ENCODE measurements at regions not wholly inside any gene's neighbourhood (a gene's known extent, or its start where the extent isn't known, plus 50 kb on each side); places are given as distances from the start of the nearest gene placed in this dataset.
A peak's percentile ranks its signal among the peaks of the same experiment; 100 is the strongest.

DNA sequence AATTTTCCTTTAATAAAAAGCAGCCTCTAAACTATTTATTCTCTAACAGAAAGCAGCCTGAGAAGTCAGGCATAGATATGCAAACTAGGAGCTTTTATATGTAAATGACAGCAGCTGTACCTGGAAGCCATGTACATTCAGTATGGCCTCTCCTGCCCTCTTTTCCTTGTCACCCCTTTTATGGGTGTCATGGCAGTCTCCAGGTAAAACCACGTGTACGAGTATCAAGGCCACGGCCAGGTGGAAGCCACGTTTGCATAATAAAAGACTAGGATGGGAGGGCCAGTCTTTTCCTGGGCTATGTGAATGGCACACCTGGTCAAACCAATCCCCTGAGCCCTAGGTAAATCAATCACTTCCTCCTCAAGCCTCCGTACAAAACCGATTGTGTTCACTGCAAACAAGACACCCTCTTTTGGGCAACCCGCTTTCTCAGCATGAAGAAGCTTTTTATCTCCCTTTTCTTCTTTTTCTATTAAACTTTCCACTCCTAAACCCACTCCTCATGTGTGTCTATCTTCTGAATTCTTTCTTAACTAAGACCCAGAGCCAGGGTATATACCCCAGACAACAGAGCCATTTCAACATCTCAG, 419.5 kb upstream of the CTNND2 start:
- DNase-seq (ENCODE audit: low read depth in 4 of 4, low spot score in 2 of 4), result no peak

DNA sequence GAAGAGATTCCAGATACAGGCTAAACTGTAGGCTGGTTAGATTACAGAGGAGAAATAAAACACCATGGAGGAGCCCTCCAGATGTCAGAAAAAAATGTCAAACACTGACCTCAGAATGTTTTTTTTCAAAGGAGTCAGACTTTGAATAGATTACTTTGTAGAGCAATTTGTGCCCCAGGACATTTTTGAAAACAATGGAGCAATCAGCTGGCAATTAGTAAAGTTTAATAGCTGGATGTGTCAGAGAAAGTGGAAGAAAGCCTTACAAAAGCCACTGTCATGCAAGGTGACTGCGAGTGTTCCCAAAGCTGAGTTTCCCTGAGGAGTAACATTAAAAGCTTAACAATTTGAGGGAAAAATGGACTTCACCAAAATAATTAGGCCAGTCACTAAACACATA, 417.8 kb upstream of the CTNND2 start:
- DNase-seq (ENCODE audit: low read depth in 4 of 4, low spot score in 2 of 4), result no peak

DNA sequence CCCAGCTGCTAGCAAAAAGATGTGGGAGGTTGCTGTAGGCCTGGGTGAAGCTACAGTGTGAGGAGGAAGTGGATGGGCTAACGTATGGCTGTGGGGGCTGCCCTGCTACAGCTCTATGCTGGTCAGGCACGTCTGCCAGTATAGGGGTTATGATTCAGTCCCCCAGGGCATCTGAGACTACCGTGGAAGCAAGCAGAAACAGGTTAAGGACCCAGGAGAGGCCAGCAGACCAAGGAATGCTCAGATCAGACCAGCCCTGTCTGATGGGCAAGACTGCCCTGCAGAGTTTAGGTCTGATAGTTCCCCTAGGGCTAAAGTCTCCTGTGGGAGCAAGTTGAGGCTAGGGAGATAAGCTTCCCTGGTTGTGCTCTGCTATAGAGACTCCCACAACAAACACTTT, 416.1 kb upstream of the CTNND2 start:
- DNase-seq (ENCODE audit: low read depth in 4 of 4, low spot score in 2 of 4), result no peak

DNA sequence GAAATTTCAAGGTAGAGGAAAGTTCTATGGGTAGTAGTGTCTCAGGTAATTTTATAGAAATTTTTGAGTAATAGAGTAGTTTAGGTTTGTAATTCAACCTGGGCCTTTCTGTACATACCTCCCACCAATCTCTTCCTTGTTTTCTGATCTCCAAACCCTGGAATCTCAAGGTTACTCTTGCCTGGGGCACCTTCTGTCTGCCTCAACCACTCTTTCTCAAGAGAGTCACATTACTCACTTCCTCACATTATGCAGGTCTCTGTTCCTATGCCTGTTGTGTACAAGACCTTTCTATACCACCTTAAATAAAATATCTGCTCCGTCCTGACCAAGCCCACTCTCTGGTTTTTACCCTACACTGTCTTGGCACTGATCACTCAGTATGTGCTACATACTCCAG, 412.6 kb upstream of the CTNND2 start:
- no peak for DNase-seq (ENCODE audit: low read depth in 4 of 4, low spot score in 2 of 4)

DNA sequence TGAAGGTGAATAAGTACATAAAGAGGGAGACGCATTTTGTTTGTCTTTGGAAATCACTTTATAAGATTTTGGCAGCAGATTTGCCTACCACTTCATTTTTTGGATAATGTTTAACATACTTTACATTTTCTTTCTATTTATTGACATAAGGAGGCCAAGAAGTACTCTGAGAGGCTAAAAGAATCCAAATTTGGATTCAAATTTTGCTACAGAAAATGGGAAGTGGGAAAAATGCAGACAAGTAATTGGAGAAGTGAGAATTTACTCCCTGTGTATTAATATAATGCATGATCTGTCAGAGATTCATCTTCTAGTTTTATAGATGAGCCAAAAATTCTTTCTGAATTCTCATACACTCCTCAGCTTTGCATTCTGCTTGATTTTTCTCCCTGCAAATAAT, 411.2 kb upstream of the CTNND2 start:
- no peak for DNase-seq (ENCODE audit: low read depth in 4 of 4, low spot score in 2 of 4)

DNA sequence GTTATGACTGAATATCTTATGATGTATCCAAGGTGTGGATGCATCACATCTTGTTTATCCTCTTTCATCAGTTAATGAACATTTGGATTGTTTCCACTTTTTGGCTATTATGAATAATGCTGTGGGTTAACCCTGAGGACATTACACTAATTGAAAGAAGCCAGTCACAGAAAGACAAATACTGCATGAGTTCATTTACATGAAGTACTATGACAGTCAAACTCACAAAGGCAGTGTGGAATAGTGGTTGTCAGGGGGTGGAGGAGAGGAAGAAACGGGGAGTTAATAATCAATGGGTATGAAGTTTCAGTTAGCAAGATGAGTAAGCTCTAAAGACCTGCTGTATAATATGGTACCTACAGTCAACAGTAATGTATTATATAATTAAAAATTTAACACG, 409.4 kb upstream of the CTNND2 start:
- no peak for DNase-seq (ENCODE audit: low read depth in 4 of 4, low spot score in 2 of 4)

DNA sequence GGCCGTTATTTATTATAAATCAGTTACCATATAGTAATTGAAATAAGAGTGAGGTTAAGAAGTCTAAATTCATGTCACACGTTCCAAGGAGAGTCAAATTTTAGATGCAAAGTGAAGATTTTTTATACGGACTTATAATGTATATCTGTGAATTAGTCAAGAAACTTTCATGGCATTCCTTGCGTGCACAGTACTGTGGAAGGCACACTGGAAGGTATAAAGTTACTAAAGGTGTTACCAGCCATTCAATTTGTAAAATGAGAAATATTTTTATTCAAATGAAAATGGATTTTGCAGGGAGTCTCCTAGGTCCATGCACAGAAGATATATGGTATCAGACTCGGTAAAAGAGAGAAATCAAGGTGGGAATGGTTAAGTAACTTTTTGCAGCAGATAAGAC, 408.1 kb upstream of the CTNND2 start:
- no peak for DNase-seq (ENCODE audit: low read depth in 4 of 4, low spot score in 2 of 4)

DNA sequence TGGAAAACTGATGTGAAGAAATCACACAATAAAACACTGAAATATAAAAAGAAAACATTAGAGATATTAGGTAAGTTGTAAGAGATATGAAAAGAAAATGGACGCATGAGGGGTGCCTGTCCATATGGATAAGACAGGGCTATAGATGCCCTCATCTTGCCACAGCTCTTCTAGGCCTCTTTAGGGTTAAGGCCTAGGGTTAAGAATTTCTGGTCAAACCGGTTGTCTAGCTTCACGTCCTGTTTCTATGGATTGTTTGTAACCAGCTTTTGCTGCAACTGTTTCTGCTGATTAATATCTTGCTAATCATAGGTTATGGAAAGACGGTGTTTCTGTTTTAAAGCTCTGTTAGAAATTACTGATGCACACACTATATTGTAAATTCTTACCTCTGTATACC, 389.9 kb upstream of the CTNND2 start:
- no peak for DNase-seq (ENCODE audit: low read depth in 4 of 4, low spot score in 2 of 4)

DNA sequence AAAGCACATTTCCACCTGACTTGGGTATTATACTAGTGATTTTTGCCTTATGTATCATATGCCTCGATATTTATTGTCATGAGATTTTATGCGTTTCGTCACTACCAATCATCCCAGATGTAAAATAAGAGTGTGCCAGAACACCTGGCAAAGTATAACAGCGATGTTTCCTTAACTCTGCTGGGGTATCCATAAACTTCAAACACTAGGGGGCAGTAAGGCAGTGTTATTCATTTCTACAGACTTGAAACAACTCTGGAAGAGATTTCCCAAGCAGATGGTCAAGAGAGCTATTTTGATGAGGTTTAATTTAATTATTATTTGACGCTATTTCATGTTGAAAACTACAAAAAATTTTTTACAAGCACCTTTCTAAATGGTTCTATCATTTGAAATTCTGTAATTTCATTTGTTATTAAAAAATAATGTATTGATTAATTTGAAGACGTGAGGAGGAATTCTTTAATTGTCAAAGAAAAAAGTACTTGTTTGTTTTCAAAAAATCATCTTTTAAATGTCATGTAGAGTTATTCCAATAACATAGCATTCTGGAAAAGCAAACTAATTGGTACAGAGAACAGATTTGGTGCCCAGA, 388.5 kb upstream of the CTNND2 start:
- peak in 1 of 4 donors; percentile 2 for DNase-seq (ENCODE audit: low read depth in 4 of 4, low spot score in 2 of 4)

DNA sequence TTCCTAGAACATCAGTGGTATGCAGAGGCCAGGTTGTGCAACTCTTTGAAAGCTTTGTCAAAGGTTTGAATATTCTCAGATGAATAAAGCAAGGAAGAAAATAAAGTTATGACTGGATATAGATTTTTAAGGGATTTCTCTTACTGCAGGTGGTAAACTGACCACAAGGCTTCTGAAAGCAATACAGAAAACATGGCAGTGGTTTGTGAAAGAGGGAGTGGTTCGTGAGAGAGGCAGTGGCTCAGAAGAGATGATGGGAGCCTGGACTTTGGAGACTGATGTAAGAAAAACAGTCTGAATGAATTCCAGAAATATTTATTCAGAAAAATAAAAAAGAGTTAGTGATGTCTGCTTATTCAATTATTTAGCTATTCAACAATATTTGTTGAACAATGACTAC, 380.4 kb upstream of the CTNND2 start:
- no peak for DNase-seq (ENCODE audit: low read depth in 4 of 4, low spot score in 2 of 4)

DNA sequence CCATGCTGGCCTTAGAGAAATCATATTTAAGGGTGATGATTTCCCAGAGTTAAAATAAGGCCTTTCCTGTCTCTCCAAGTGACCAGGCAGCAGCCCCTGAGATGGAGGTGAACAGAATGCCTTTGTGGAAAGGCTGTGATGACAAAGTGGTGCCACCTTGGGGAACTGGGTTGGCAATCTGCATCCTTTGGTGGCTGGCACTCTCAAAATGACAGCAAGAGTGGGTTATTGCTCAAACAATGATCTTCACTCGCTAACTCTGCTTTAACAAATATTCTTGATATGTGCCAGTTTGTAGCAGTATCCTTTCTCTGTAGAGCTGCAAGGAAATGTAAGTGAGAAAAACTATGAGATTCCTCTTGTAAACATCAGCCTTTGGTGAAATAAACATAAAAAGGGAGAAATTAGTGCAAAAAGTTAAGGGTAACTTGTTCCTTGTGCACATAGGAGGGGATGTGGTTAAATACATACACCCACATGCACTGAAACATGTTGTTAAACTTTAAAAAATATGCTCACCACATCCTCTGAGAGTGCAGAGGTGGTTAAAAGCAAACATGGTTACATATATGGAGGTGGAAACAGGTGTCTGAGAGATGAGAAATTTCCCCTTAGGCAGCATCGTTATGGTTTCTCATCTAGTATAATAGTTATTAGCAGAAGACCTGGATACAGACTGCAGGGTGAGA, 373.4 kb upstream of the CTNND2 start:
- DNase-seq (ENCODE audit: low read depth in 4 of 4, low spot score in 2 of 4), result no peak

DNA sequence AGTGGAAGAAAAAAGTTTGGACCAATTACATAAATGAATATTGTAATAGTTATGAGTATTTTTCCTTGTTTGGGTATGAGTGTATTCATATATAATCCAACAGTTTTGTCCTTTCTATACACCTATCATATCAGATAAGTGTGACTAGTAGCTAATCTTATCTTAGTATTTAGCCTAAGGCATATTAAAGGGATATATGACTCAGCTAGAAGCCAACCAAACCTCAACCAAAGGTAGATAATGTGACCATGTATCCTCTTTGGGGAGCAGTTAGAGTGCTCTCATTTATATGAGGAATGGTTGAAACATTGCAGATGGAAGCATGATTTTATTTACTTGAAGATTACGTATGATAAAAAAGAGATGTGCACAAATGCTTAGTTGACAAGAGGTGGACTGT, 370.0 kb upstream of the CTNND2 start:
- no peak for DNase-seq (ENCODE audit: low read depth in 4 of 4, low spot score in 2 of 4)

DNA sequence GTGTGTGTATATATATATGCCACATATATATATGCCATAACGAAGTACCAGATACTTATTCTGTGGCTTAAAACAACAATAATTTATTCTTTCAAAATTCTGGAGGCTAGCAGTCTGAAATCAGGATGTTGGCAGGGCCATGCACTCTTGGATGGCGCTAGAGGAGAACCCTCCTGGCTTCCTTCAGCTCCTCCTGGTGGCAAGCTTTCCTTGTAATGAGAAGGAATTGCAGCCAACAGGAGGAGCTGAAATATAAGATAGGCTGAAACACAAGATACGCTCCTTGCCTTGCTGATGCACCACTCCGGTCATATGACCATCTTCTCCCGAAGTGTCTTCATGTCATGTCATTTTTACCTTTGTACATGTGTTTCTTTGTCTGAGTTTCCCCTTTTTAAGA, 368.1 kb upstream of the CTNND2 start:
- DNase-seq (ENCODE audit: low read depth in 4 of 4, low spot score in 2 of 4), result no peak

DNA sequence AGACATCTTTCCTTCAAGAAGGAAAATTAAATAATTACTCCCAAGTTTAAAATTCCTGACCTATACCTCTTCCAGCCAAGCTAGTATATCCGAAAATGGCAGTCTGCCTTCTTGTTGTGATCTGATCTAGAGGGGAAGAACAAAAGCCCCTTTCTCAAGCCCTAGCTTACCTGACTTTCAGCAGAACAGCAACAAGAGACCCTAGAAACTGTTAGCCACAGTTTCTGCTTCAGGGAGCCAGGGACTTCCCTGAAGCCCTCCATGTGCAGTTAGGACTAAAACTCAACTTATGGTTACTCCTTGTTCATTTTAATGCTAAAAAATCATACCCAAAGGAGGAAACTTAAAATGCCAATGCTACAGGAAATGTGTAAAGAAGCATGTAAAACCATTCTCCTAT, 366.7 kb upstream of the CTNND2 start:
- no peak for DNase-seq (ENCODE audit: low read depth in 4 of 4, low spot score in 2 of 4)

DNA sequence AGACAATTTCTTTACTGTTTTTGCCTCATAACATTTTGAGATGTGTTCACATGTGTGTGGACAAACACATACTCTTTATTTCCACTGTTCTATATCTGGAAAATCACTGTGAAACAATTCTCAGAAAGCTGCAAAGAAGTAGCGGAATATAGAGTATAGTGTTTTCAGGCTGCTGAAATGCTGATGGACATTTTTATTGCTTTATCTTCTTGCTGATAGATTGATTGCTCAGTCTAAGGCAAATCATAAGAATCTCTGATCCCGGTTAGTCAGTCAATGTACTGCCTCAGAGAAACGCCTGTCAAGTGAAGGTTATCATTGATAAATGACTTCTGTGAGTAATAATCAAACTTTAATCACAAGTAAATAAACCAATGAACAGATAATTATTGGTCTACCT, 364.9 kb upstream of the CTNND2 start:
- DNase-seq (ENCODE audit: low read depth in 4 of 4, low spot score in 2 of 4), result no peak

DNA sequence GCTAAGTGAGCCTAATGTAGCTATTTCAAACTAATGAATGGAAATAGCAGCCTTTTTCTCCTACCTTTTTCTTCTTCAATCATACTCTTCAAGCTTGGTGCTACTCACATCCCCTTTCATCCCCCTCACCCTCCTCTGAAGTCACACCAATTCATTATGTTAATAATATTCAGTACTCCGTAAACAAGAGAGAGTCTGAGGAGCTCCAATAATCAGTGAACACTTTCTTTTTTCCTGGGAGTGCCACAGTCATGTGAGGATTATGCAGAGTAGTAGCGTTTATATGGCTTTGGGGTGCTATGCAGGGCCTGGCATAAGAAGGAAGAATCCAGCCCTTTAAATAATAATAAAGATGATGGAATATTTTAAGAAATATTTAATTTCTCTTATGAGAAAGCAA, 354.3 kb upstream of the CTNND2 start:
- DNase-seq (ENCODE audit: low read depth in 4 of 4, low spot score in 2 of 4), result no peak

DNA sequence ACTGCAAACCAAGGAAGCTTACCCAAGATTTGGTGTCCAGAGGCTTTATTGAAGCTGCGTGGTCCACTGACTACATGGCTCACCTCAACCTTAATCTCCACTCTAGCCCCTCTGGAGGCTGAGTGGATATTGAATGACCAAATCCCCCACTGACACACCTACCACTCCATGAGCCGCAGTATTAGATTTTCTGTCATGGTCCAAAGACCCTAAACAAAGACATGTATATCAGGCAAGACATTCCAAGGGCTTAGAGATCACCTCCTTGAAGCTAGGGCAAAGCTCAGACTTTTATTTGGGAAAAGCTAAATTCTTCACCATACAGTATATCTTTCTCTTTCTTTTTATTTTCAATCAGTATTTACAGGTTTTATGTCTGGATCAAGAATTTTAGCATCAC, 346.2 kb upstream of the CTNND2 start:
- no peak for DNase-seq (ENCODE audit: low read depth in 4 of 4, low spot score in 2 of 4)

DNA sequence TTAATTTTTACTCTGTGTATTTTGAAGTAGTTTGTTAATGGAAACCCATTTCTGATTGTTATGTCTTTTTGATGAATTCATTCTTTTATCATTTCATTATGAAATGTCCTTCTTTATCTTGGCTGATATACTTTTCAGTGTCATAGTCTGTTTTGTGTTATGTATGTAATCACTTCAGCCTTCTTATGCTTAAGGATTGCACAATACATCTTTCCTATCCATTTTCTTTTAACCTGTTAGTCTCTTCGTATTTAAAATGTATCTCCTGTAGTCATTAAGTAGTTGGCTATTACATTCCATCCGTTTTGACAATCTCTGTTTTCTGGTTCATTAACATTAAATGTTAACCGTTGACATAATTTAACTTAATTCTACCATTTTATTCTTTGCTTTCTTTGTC, 344.6 kb upstream of the CTNND2 start:
- no peak for DNase-seq (ENCODE audit: low read depth in 4 of 4, low spot score in 2 of 4)

DNA sequence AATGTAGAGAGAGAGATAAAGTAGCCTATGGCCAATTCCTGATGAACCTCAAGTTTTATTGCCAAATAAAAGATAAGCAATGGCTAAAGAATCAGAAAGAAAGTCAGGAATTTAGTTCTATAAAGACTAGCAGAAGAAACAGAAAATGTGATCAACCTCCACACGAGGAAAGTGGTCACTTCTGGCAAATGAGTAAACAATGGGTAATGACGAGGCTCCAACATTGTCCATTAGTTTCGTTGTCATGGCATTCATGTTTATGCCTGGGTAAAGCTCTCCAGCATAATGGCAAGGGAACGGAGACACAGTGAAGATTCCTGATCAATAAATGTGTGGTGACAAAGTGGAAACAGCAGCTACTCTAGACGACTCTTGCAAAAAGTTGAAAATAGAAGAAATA, 341.8 kb upstream of the CTNND2 start:
- DNase-seq (ENCODE audit: low read depth in 4 of 4, low spot score in 2 of 4), result no peak

DNA sequence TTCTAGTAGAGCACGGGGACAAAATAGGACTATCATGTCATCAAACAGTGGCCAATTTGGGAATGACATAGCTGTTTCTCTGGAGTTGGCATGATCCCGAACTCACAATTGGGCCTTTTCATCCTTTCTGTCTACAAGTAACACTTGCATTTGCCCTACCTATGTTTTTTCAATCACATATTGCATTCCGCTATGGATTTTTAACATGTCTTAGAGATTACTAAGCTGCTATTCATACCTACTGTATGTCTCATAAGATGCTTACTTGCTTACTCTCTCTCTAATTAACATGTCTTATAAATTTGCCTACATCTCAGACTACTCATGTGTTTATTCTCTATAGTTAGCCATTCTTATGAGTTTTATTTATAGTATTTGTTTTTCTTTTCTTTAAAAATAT, 341.2 kb upstream of the CTNND2 start:
- no peak for DNase-seq (ENCODE audit: low read depth in 4 of 4, low spot score in 2 of 4)

DNA sequence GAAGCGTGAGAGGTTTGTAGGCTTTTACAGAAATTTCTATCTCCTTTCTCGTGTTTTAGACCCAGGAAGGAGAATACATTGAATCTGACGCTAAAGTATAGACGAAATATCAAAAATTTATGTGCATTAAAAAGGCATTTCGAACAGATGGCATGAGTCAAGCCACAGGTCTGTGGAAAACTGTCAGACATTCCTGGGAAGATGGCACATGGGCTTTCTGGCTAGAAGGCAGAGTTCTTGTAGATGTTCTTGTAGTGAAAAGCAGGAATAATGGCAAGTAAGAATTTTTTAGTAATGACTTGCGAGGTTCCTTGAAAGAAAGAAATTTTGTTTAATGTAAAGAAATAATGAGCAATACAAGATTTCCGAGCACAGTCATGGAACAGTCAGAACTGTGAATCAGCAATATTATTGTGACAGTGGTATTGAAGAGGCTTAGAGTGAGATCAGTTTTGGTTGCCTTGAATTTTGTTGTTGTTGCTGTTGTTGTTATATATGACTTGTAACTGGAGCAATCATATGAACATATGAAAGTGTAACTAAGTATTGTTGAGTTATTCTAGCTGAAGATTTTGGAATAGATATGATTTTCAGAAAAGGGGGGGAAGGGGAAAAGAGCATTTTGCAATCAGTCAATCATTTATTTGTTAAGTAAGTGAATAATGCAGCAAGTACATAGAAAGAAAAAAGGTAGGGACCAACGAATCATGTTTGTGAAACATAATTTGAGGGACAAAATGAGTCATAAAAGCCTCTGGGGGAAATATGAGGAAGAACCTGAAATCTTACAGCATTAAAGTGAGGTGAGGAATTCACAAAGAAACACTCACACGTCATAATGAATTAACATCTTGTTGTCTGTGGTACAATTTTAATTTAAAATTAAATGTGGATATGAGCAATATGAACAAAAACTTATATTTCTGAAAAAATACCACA, 339.0 kb upstream of the CTNND2 start:
- no peak for DNase-seq (ENCODE audit: low read depth in 4 of 4, low spot score in 2 of 4)

Data from left renal cortex interstitium (tissue), 4 donors.